ENCODE measurements at regions not wholly inside any gene's neighbourhood (a gene's known extent, or its start where the extent isn't known, plus 50 kb on each side); places are given as distances from the start of the nearest gene placed in this dataset.

GRCh38 chr6:74269600-74269858 is 573.5 kb downstream of the CD109 start:
- TF ChIP-seq FOXP2 (optimal IDR thresholded peaks at IDR 0.05; ENCODE audit: borderline replicate concordance, extremely low read depth, extremely low read length, insufficient read depth) (no peak), TAF1 (IDR thresholded peaks at IDR 0.05; ENCODE audit: borderline replicate concordance, insufficient read depth, low read length) (no peak), POLR2AphosphoS5 (IDR thresholded peaks at IDR 0.05; ENCODE audit: low read depth, low read length) (no peak), SIN3A (IDR thresholded peaks at IDR 0.05; ENCODE audit: borderline replicate concordance, insufficient read depth, low read length) (no peak)
- TF ChIP-seq, protein P1, sequence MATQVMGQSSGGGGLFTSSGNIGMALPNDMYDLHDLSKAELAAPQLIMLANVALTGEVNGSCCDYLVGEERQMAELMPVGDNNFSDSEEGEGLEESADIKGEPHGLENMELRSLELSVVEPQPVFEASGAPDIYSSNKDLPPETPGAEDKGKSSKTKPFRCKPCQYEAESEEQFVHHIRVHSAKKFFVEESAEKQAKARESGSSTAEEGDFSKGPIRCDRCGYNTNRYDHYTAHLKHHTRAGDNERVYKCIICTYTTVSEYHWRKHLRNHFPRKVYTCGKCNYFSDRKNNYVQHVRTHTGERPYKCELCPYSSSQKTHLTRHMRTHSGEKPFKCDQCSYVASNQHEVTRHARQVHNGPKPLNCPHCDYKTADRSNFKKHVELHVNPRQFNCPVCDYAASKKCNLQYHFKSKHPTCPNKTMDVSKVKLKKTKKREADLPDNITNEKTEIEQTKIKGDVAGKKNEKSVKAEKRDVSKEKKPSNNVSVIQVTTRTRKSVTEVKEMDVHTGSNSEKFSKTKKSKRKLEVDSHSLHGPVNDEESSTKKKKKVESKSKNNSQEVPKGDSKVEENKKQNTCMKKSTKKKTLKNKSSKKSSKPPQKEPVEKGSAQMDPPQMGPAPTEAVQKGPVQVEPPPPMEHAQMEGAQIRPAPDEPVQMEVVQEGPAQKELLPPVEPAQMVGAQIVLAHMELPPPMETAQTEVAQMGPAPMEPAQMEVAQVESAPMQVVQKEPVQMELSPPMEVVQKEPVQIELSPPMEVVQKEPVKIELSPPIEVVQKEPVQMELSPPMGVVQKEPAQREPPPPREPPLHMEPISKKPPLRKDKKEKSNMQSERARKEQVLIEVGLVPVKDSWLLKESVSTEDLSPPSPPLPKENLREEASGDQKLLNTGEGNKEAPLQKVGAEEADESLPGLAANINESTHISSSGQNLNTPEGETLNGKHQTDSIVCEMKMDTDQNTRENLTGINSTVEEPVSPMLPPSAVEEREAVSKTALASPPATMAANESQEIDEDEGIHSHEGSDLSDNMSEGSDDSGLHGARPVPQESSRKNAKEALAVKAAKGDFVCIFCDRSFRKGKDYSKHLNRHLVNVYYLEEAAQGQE (IDR thresholded peaks at IDR 0.05; ENCODE audit: insufficient read depth in 1 of 2, low read depth in 2 of 2, low read length in 2 of 2): no peak

GRCh38 chr6:74268815-74269599 is 573.0 kb downstream of the CD109 start:
- TF ChIP-seq FOXP2 (optimal IDR thresholded peaks at IDR 0.05; ENCODE audit: borderline replicate concordance, extremely low read depth, extremely low read length, insufficient read depth) (no peak), POLR2AphosphoS5 (IDR thresholded peaks at IDR 0.05; ENCODE audit: low read depth, low read length) (no peak), TAF1 (IDR thresholded peaks at IDR 0.05; ENCODE audit: borderline replicate concordance, insufficient read depth, low read length) (no peak), SIN3A (IDR thresholded peaks at IDR 0.05; ENCODE audit: borderline replicate concordance, insufficient read depth, low read length) (no peak)
- TF ChIP-seq, protein P1 (IDR thresholded peaks at IDR 0.05; ENCODE audit: insufficient read depth in 1 of 2, low read depth in 2 of 2, low read length in 2 of 2): no peak

GRCh38 chr6:74259981-74260380 is 564.0 kb downstream of the CD109 start:
- TF ChIP-seq, protein P1 (IDR thresholded peaks at IDR 0.05; ENCODE audit: insufficient read depth in 1 of 2, low read depth in 2 of 2, low read length in 2 of 2): no peak
- TF ChIP-seq FOXP2 (optimal IDR thresholded peaks at IDR 0.05; ENCODE audit: borderline replicate concordance, extremely low read depth, extremely low read length, insufficient read depth) (no peak), TAF1 (IDR thresholded peaks at IDR 0.05; ENCODE audit: borderline replicate concordance, insufficient read depth, low read length) (no peak), POLR2AphosphoS5 (IDR thresholded peaks at IDR 0.05; ENCODE audit: low read depth, low read length) (no peak), SIN3A (IDR thresholded peaks at IDR 0.05; ENCODE audit: borderline replicate concordance, insufficient read depth, low read length) (no peak)

GRCh38 chr6:74256781-74257180 is 560.8 kb downstream of the CD109 start:
- TF ChIP-seq TAF1 (IDR thresholded peaks at IDR 0.05; ENCODE audit: borderline replicate concordance, insufficient read depth, low read length) (no peak), POLR2AphosphoS5 (IDR thresholded peaks at IDR 0.05; ENCODE audit: low read depth, low read length) (no peak), FOXP2 (optimal IDR thresholded peaks at IDR 0.05; ENCODE audit: borderline replicate concordance, extremely low read depth, extremely low read length, insufficient read depth) (no peak), SIN3A (IDR thresholded peaks at IDR 0.05; ENCODE audit: borderline replicate concordance, insufficient read depth, low read length) (no peak)
- TF ChIP-seq, protein P1 (IDR thresholded peaks at IDR 0.05; ENCODE audit: insufficient read depth in 1 of 2, low read depth in 2 of 2, low read length in 2 of 2): no peak

All from PFSK-1 (cell line).